GM21737 (cell line): ENCODE measurements at regions not wholly inside any gene's neighbourhood (a gene's known extent, or its start where the extent isn't known, plus 50 kb on each side); places are given as distances from the start of the nearest gene placed in this dataset.
"Not testable (repeated sequence)": the region's sequence is repeated elsewhere in the genome, so short reads cannot be mapped to it uniquely, and the experiment has no call there.

Experiments
- ATAC-seq: cut with Tn5 transposase; IDR thresholded peaks from one replicate; pipeline ENCODE4 v1.9.1; 2021; ENCODE audit warnings: mild to moderate bottlenecking, moderate library complexity; ENCODE audit not compliant: unreplicated experiment

DNA sequence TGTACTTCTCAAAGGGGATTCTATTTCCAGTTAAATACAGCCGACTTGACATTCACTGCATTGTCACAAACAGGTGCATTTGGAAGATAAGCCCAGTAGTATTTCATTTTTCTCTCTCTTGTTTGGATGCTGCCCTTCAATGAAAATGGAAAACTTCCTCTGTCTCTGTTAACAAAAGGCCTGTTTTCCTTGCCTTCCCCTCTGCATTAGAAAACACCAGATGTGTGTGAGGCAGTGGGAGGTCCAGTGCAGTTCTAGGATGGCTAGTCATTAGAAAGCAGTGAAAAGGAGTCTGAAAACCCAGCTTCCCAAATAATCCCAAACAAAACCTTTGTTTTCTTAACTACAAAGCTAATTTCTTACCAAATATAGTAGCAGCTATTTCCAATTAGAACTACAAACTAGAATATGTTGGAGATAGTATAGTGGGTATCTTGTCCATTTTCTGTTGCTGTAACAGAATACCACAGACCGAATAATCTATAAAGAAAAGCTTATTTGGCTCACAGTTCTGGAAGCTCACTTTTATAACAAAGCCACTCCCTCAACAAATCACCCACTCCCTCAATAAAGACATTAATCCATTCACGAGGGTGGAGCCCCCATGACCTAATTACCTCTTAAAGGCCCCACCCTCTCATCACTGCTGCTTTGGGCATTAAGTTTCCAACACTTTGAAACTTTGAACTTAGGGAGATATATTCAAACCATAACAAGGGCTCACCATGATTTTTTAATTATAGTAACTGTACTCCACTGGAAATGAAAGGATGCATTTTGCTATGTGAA is 452.1 kb upstream of the RPS6KA3 start:
- ATAC-seq, result no peak

GRCh38 chrX:20715176-20715575 is 448.5 kb upstream of the RPS6KA3 start:
- ATAC-seq, result no peak

DNA sequence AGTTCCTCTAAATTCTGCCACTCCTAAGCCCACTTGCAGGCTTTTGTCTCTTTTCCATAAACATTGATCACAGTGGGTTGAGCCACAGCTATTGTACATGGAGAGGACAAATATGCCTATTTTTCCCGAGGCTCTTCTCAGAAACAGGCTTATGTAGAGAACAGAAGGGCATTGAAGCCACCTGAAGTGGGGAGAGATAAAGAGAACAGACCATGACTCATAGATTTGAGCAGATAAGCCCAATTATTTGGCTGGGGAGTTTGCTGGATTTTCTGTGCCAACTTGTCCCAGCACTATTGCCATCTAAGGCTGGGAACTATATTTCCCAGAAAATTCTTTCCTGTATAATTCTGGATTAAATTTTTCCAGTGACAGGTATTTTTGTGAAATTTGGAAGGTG is 446.1 kb upstream of the RPS6KA3 start:
- no peak for ATAC-seq

GRCh38 chrX:20711366-20711765 is 444.7 kb upstream of the RPS6KA3 start:
- ATAC-seq, result no peak

DNA sequence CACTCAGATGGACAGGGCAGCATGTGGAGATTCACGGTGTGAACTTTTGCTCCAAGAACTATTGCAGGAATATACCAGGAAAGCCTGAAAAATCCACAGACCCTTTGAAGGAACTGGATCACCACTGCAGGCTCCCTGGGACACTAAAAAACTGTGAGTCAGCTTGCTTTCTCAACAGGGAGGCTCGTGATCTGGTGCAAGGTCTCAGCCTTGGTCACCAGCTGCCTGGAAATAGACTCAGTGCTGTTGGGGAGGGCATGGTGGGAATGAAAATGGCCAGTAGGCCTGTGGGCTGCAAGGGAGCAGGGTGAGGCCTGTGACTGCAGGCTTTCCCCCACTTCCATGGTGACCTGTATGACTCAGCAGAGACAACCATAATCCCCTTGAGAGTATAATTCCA is 426.4 kb upstream of the RPS6KA3 start:
- no peak for ATAC-seq

GRCh38 chrX:20686256-20686655 is 419.5 kb upstream of the RPS6KA3 start:
- no peak for ATAC-seq

DNA sequence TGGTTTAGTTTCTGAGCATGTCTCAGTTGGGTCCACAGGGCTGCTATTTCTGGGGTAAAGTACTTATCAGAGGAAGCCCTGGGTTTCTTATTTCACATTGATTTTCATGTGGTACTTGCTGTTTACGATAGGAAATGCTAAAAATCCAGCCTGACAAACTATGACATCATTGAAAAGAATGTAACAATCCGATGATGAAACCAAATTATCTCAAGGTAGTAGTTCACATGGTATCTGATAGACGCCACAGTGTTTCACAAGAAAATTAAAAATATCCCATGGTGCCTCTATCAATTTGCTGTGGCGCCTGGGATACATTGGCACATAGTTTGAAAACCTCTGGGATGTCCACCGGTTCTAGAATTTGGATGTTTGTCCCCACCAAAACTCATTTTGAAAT is 418.9 kb upstream of the RPS6KA3 start:
- ATAC-seq, result no peak

DNA sequence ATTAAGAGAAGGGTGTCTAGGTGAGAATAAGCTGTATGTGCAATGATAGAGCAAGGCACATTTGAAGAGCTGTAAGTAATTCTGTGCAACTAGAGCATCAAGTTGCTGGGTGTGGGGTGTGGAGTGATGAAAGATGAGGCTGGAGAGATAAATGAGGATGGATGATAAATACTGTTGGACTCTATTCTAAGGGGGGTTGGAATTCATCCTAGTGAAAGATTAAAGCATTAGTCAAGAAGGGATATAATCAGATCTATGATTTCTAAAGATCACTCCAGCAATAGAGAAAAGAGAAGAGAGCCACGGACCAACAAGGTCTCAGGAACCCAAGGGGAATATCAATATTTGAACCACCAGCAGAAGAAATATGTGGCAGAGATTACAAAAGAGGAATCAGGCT is 415.0 kb upstream of the RPS6KA3 start:
- no peak for ATAC-seq

DNA sequence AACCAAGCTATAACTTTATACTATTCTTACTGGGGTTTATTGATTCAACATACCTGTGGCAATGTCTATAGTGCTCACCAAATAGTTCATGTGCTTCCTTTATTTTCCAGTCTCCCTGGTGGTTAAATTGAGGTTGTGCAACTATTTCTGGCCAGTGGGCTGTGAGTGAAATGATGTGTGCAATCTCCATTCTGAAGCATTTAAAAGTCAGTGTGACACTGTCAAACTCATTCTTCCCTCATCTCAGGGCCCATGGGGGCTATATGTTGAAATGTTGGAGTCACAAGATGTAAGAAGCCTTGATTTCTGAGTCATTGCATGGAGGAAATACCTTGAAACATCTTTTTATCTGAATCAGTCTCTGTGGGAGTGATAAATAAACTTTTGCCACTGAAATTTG is 414.3 kb upstream of the RPS6KA3 start:
- no peak for ATAC-seq

DNA sequence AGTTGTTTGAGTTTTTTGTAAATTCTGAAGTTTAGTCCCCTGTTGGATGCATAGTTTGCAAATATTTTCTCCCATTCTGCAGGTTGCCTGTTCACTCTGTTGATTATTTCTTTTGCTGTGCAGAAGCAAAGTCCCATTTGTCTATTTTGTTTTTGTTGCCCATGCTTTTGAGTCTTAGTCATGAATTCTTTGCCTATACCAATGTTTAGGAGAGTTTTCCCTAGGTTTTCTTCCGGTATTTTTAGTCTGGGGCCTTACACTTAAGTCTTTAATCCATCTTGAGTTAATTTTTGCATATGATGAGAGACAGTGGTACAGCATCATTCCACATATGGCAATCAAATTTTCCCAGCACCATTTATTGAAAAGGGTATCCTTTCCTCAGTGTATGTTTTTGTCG is 405.8 kb upstream of the RPS6KA3 start:
- no peak for ATAC-seq

- ATAC-seq, result not testable (repeated sequence)
These were observed 405.0 kb upstream of the RPS6KA3 start for GRCh38 chrX:20671746-20672145.

- no peak for ATAC-seq
These were observed 403.9 kb upstream of the RPS6KA3 start for GRCh38 chrX:20670611-20671010.

DNA sequence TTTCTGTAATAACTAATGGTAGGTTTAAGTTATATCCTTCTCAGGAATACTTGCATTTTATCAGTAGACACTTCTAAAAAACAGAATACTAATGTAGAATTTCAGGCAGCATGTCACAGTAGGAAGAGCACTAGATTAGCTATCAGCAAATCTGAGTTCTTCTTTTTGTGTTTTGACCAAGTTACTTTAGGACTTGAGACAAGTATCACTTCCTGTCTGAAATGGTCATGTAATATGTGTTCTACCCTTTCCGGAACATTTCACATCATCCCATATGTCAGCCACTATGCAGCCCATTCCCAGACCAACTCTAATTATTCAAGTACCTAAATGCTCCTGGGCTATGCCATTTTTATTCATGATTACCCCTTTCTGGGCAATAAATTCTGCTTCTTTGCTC is 401.8 kb upstream of the RPS6KA3 start:
- ATAC-seq, result no peak

- ATAC-seq, result no peak
These were observed 399.6 kb upstream of the RPS6KA3 start for GRCh38 chrX:20666331-20666730.

DNA sequence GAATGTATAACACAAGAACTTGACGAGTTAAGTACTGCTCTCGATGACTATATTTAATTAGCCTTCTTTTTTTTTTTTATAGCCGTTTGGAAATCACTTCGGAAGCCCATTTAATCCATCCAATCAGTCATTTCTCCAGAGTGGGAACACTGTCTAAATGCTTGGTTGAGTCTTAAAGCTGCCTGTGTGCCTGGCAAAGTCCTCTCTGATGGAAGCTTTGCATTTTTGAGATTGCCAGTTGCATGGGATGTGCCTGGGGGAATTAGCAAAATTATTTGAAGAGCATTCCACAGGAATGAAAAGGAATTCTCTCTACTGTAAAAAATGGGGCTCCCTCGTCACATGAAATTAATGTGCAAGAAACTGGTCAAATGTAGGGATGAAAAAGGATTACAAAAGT is 398.8 kb upstream of the RPS6KA3 start:
- ATAC-seq, result no peak

GRCh38 chrX:20664774-20665173 is 398.1 kb upstream of the RPS6KA3 start:
- no peak for ATAC-seq

DNA sequence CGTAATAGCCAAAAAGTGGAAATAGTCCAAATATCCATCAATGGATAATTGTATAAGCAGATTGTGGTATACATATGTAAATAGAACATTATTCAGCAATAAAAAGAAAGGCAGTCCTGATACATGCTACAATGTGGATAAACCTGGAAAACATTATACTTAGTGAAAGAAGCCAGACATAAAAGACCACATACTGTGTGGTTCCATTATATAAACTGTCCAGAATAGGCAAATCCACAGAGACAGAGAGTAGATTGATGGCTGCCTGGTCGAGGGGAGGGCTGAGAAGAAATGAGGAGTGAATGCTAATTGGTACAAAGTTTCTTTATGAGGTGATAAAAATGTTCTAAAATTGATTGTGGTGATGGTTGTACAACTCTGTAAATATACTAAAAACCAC is 397.4 kb upstream of the RPS6KA3 start:
- ATAC-seq, result no peak

- no peak for ATAC-seq
These were observed 396.6 kb upstream of the RPS6KA3 start for GRCh38 chrX:20663336-20663735.

- ATAC-seq, result no peak
These were observed 390.0 kb upstream of the RPS6KA3 start for GRCh38 chrX:20656721-20657120.

- no peak for ATAC-seq
These were observed 387.9 kb upstream of the RPS6KA3 start for GRCh38 chrX:20654596-20655106.

GRCh38 chrX:20653070-20653469 is 386.4 kb upstream of the RPS6KA3 start:
- no peak for ATAC-seq

GRCh38 chrX:20641954-20642353 is 375.2 kb upstream of the RPS6KA3 start:
- ATAC-seq, result no peak

DNA sequence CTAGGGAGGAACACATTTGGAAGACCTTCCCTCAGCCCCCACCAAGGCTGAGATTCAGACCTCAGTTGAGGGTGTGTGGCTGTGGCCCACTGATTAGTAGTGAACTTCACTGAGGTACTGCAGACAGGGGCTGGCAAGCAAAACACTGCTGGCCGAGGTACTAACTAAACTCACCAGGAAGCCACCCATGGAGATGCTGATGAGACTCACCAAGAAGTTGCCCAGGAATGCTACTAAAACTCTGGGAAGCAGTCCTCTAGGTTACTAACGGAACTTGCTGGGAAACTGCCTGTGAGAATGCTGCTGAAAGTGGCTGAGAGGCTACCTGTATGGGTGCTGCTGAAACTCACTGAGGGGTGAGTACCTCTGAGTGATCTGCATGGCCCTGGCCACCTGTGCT is 372.4 kb upstream of the RPS6KA3 start:
- ATAC-seq, result no peak
